Activated CD8-positive, alpha-beta memory T cell treated with anti-CD3 and anti-CD28 coated beads for 4 hours (primary cell): ENCODE measurements at regions not wholly inside any gene's neighbourhood (a gene's known extent, or its start where the extent isn't known, plus 50 kb on each side); places are given as distances from the start of the nearest gene placed in this dataset.

Experiments
- DNase-seq, 2 donors: peaks; one replicate each; pipeline ENCODE4 v3.0.0-alpha.2; 2020; ENCODE audit warnings: low read depth in 2 of 2

GRCh38 chr1:193524616-193525015 lies 338.2 kb upstream of the B3GALT2 start:
- no peak for DNase-seq

DNA sequence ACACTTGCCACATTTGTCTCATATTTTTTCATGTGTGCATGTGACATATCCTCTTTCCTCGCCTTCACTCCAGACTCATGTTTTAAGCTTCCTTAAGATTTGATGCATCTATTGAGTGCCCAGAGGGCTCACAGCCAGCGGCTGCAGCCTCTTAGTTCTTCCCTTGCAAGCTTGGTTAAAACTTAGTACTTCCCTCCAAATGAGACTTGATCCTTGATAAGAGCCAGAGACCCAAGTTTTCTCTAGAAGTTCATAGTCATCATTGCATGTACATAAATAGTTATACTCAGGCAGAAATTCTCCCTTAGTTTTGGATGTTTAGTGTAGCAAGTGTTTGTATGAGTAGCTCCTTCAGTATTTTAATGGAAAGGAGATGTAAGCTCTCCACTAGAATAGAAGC lies 337.6 kb upstream of the B3GALT2 start:
- no peak for DNase-seq

DNA sequence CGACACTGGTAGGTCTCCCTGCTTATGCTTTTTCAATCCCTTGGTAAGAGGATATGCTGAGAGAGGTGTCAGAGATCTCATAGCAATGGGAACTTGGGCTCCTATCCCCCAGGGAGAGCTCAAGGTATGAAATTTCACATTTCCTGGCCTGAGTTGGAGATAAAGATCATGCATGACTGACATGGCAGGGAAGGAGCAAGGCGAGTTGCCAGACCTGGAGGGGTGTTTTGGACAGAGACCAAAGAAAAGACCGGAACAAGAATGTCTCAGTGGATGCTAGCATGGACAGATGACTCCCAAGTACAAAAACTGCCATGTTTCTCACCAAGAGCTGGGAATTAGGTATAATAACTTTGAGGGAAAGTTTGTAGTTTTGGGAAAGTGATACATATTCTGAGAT lies 334.1 kb upstream of the B3GALT2 start:
- no peak for DNase-seq

DNA sequence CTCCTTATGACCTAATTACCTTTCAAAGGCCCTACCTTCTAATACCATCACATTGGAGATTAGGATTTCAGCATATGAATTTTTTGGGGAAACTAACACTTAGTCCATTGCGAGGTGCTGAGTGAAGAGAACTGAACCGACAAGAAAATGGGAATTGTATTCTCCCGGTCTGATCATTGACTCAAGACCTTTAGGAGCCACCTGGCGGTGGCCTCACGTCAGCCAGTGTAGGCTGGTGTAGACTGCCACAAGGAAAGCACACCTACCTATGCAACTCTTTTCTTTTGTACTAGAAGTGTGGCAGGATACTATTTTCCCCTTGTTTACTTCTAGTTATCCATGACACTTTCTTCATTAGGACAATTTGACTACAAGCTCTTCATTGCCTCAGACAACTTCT lies 333.5 kb upstream of the B3GALT2 start:
- DNase-seq: no peak

GRCh38 chr1:193516755-193517388 lies 330.5 kb upstream of the B3GALT2 start:
- no peak for DNase-seq

- DNase-seq: no peak
These were observed 328.0 kb upstream of the B3GALT2 start for GRCh38 chr1:193514397-193514796.

DNA sequence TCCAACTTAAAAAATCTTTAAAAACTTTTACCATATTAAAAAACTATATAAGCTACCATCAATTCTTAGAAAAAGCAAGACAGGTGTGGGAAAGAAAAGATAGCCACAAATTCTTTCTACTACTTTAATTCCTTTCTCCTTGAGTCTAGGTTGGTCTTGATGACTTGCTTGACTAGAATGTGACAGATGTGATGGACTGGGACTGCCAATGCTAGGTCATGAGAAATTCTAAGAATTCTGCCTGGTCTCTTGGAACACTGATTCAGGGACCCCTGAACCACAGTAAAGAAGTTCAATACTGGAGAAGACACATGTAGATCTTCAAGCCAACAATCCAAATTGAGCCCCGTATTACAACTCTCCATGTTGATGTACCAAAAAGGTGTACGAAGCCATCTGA lies 326.6 kb upstream of the B3GALT2 start:
- no peak for DNase-seq

GRCh38 chr1:193504920-193505319 lies 318.5 kb upstream of the B3GALT2 start:
- no peak for DNase-seq

- no peak for DNase-seq
These were observed 311.8 kb upstream of the B3GALT2 start for GRCh38 chr1:193498088-193498655.

GRCh38 chr1:193494368-193494767 lies 308.0 kb upstream of the B3GALT2 start:
- no peak for DNase-seq

GRCh38 chr1:193489191-193489590 lies 302.8 kb upstream of the B3GALT2 start:
- no peak for DNase-seq

GRCh38 chr1:193487722-193488121 lies 301.3 kb upstream of the B3GALT2 start:
- DNase-seq: no peak

DNA sequence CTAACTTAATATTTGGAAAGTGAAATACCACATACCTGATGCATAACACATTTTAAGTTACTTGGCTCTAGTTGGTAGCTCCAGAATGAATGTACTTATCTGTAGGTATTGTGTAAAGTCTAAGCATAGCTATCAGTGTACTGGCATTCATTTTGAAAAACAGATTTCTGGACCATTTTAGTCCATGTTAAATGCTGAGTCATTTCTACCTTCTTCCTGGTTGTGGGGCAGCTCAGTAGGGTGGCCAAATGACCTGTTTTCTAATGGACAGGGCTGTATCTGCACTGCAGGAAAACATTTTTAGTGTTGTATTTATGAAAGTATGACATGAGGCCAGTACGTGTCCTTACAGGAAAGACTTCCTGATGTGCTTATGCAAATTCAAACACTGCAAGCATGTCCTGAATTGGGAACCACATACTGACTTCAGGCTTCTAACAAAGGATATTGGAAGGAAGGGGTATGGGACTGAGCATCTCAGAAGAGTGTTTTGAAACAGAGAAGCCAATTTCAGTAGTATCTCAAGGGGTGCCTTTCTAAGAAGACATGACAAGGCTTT lies 300.3 kb upstream of the B3GALT2 start:
- DNase-seq: no peak

DNA sequence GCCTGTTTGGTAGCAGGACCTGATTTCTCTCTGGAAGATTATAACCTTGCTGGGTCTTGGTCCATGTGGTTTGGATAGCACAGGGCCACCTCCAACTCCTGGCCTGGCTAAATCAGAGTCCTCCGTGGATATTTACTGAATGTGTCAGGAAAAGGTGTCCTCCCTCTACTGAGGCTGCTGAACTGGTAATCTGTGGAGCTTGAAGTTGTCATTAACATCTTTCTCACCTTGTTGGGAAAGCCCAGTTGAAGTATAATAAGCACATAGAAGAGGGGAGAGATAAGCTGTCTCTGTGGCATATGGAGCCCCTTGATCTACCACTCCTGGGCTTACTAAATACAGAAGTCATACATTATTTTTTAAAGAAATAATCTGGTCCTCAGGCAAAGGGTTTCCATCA lies 294.3 kb upstream of the B3GALT2 start:
- no peak for DNase-seq

GRCh38 chr1:193479187-193479586 lies 292.8 kb upstream of the B3GALT2 start:
- DNase-seq: peak; percentile 11 to 27

- DNase-seq: no peak
These were observed 290.3 kb upstream of the B3GALT2 start for GRCh38 chr1:193476748-193477147.

GRCh38 chr1:193473932-193474331 lies 287.5 kb upstream of the B3GALT2 start:
- DNase-seq: no peak

DNA sequence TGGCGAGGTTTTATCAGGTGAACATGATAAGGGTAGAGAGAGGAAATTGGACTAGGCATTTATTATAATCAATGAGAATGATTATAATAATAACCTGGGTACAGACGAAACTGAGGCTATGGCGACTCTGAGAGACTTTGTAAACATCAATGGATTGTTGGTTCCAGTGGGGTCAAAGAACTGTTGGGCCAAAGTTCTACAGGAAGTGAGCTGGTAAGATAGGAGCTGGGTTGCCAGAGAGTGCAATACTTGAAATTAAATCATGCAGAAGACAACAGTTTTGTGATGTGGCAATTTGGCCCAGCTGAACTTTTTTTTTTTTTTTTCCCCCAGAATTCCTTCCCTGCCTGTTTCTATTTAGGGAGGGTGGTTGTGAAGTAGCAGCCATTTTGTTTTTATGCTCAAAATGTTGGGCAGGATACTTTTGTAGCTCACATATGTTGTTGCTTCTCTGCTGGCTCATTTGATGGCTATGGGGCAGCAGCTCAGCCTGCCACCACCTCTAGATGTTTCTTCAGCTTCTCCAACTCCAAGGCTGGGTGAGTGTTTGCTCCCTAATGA lies 286.5 kb upstream of the B3GALT2 start:
- no peak for DNase-seq

DNA sequence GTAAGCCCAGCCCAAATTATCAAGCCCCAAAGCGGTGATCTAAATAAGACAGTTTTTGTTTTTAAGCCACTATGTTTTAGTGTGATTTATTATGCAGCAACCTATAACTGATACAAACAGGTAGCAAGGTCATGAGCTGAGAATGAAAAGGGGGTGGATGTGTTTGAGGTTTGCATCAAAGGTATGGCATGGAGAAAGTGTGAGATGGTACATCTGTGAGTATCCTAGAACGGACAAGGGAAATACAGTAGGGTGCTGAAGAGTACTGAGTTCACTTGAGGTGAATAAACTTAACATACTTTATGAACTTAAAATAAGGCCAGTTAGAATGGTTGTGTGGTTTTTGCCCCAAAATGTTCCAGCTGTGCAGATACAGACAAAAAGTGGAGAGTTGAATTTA lies 286.0 kb upstream of the B3GALT2 start:
- DNase-seq: no peak

- DNase-seq: no peak
These were observed 285.6 kb upstream of the B3GALT2 start for GRCh38 chr1:193471981-193472380.

GRCh38 chr1:193463326-193463932 lies 277.0 kb upstream of the B3GALT2 start:
- DNase-seq: no peak

DNA sequence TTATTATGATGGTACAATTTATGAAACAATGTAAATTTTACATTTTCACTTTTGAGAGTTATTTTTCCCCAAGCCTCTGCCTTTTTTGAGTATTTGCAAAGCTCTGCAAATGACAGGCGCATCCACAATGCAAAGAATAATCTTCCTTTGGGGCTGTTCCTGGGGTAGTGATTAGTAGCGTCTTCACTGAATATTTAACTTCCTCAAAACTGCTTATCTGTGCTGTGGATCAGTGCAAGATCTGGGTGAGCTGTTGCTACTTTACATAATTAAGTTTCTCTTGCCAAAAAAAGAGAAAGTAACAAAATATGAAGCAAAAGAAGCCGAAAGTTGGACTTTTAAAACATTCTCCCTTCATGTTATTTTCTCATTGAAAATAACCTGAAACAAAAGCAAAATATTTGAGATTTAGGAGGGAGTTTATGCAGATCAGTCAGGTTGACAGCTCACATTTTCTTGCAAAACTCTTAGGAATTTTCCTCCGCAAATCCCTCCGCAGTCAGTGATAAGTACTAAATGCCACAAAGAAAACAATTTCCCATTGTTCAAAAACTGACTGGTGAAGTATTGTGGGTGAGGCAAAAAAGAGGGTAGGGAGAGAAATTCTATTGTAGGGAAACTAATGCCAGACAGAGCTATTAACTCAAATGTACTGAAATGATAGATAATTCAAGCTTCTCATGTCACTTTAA lies 276.4 kb upstream of the B3GALT2 start:
- no peak for DNase-seq
